IMR-90 (cell line): ENCODE measurements at regions not wholly inside any gene's neighbourhood (a gene's known extent, or its start where the extent isn't known, plus 50 kb on each side); places are given as distances from the start of the nearest gene placed in this dataset.

Experiments
- ATAC-seq: fragments of 200-7000 bp; cut with Tn5 transposase; 2 replicates; pipeline ENCODE4 v1.9.1; 2020; ENCODE audit warnings: low read depth, mild to moderate bottlenecking, moderate library complexity
- BruUV-seq: library from RNA; stranded (reverse); fragments of 400-500 nt; replicated peaks from 2 replicates; lab custom pipeline; 2021; lab: Mats Ljungman, UMichigan
- CTCF ChIA-PET: fragments of 300-600 bp; formaldehyde crosslinking; extraction: SDS; loops from one replicate; lab custom pipeline; 2021; ENCODE audit warnings: antibody characterized with exemption; lab: Yijun Ruan, JAX
- POLR2A ChIA-PET: fragments of 300-600 bp; sonication (Branson Sonifier 250); formaldehyde crosslinking; loops from one replicate; lab custom pipeline; 2022; ENCODE audit warnings: antibody characterized with exemption; ENCODE audit not compliant: unreplicated experiment; lab: Charles Lee
- DNase-seq: peaks from one replicate; pipeline ENCODE4 v3.0.0; 2013
- H2AFZ ChIP-seq: replicated peaks from 2 replicates; pipeline ENCODE3; 2013; ENCODE audit warnings: low read length, mild to moderate bottlenecking; ENCODE audit not compliant: poor library complexity
- H2AK5ac ChIP-seq: 2 replicates; pipeline ENCODE4 v1.6.1; 2013; ENCODE audit warnings: low read depth, low read length, inconsistent platforms
- H2AK9ac ChIP-seq: replicated peaks from 2 replicates; pipeline ENCODE3; 2013; ENCODE audit warnings: mild to moderate bottlenecking, low read depth, low read length, moderate library complexity; ENCODE audit not compliant: poor library complexity
- H2BK120ac ChIP-seq: 2 replicates; pipeline ENCODE4 v1.6.1; 2013; ENCODE audit warnings: low read depth, low read length, inconsistent platforms
- H2BK15ac ChIP-seq: 3 replicates; pipeline ENCODE4 v1.6.1; 2013; ENCODE audit warnings: low read depth, low read length, inconsistent platforms
- H2BK20ac ChIP-seq: 2 replicates; pipeline ENCODE4 v1.6.1; 2013; ENCODE audit warnings: low read depth, mild to moderate bottlenecking, inconsistent platforms, low read length, moderate library complexity
- H2BK5ac ChIP-seq: 2 replicates; pipeline ENCODE4 v1.6.1; 2013; ENCODE audit warnings: mild to moderate bottlenecking, low read depth, low read length, inconsistent platforms; ENCODE audit not compliant: poor library complexity, severe bottlenecking
- H3K14ac ChIP-seq: replicated peaks from 2 replicates; pipeline ENCODE4 v1.6.1; 2013; ENCODE audit warnings: low read depth, low read length, inconsistent platforms
- H3K18ac ChIP-seq: 2 replicates; pipeline ENCODE4 v1.6.1; 2013; ENCODE audit warnings: low read depth, low read length, control low read depth
- H3K23ac ChIP-seq: 2 replicates; pipeline ENCODE4 v1.6.1; 2013; ENCODE audit warnings: low read depth, low read length, inconsistent platforms
- H3K27ac ChIP-seq: 2 replicates; pipeline ENCODE4 v1.5.1; 2013; ENCODE audit warnings: mild to moderate bottlenecking, control low read depth, low read length; ENCODE audit not compliant: insufficient read depth
- H3K27me3 ChIP-seq: 2 replicates; pipeline ENCODE4 v1.6.1; 2013; ENCODE audit warnings: low read length; ENCODE audit not compliant: control insufficient read depth, insufficient read depth
- H3K36me3 ChIP-seq: 2 replicates; pipeline ENCODE4 v1.6.1; 2013; ENCODE audit warnings: low read length, mixed read lengths; ENCODE audit not compliant: control insufficient read depth, insufficient read depth
- H3K4ac ChIP-seq: 2 replicates; pipeline ENCODE4 v1.6.1; 2013; ENCODE audit warnings: low read depth, low read length, inconsistent platforms
- H3K4me1 ChIP-seq: 2 replicates; pipeline ENCODE4 v1.6.1; 2013; ENCODE audit warnings: low read length, mixed read lengths; ENCODE audit not compliant: control insufficient read depth, insufficient read depth
- H3K4me2 ChIP-seq: 2 replicates; pipeline ENCODE4 v1.6.1; 2013; ENCODE audit warnings: low read depth, mild to moderate bottlenecking, control low read depth, low read length, moderate library complexity
- H3K4me3 ChIP-seq: 2 replicates; pipeline ENCODE4 v1.5.1; 2013; ENCODE audit warnings: low read depth, mild to moderate bottlenecking, control low read depth, low read length, moderate library complexity; ENCODE audit not compliant: insufficient read depth
- H3K56ac ChIP-seq: 2 replicates; pipeline ENCODE4 v1.6.1; 2013; ENCODE audit warnings: low read length, inconsistent platforms; ENCODE audit not compliant: insufficient read depth; ENCODE audit errors: extremely low read depth
- H3K79me1 ChIP-seq, 2 experiments: 2 replicates each; pipeline ENCODE4 v1.6.1; 2013; ENCODE audit warnings: low read length in 2 of 2, inconsistent platforms in 1 of 2, low read depth in 1 of 2
- H3K9ac ChIP-seq: 2 replicates; pipeline ENCODE4 v1.6.1; 2013; ENCODE audit warnings: low read depth, low read length, control low read depth
- H3K9me1 ChIP-seq: 2 replicates; pipeline ENCODE4 v1.6.1; 2013; ENCODE audit warnings: low read length, inconsistent platforms; ENCODE audit not compliant: insufficient read depth
- H3K9me3 ChIP-seq: 2 replicates; pipeline ENCODE4 v1.6.1; 2013; ENCODE audit warnings: low read length; ENCODE audit not compliant: control insufficient read depth, insufficient read depth
- H4K20me1 ChIP-seq: 2 replicates; pipeline ENCODE4 v1.6.1; 2013; ENCODE audit warnings: low read length, inconsistent platforms; ENCODE audit not compliant: insufficient read depth
- H4K5ac ChIP-seq: 2 replicates; pipeline ENCODE4 v1.6.1; 2013; ENCODE audit warnings: mild to moderate bottlenecking, low read depth, low read length, control low read depth
- H4K8ac ChIP-seq, 2 experiments: 2 replicates each; pipeline ENCODE4 v1.6.1; 2013; ENCODE audit warnings: low read depth in 2 of 2, low read length in 2 of 2, control low read depth in 1 of 2, inconsistent platforms in 1 of 2
- H4K91ac ChIP-seq: 2 replicates; pipeline ENCODE4 v1.6.1; 2013; ENCODE audit warnings: low read depth, low read length, inconsistent platforms; ENCODE audit not compliant: insufficient read depth
- BHLHE40 ChIP-seq: fragments of 150-350 bp; IDR thresholded peaks from 2 replicates; pipeline ENCODE4 v1.6.1; 2016; ENCODE audit warnings: mild to moderate bottlenecking, low read depth, low read length
- ELK1 ChIP-seq: fragments of 150-350 bp; IDR thresholded peaks from 2 replicates; pipeline ENCODE4 v1.6.1; 2016; ENCODE audit warnings: low read depth, mild to moderate bottlenecking, low read length, moderate library complexity, borderline replicate concordance
- MAFK ChIP-seq: IDR thresholded peaks from 2 replicates; pipeline ENCODE4 v1.6.1; 2012; ENCODE audit warnings: low read depth, low read length, improper control_type of control experiment
- RFX5 ChIP-seq: IDR thresholded peaks from 2 replicates; pipeline ENCODE4 v1.8.0; 2012; ENCODE audit warnings: low read depth, mild to moderate bottlenecking, low read length, moderate library complexity
- WGBS, 2 experiments: methylation state at CpG; one replicate each; pipeline versions ENCODE4 v1.1.5 to v1.1.7; 2013; ENCODE audit warnings: missing lambda C conversion rate in 2 of 2; ENCODE audit not compliant: insufficient read length in 1 of 2; ENCODE audit errors: extremely low coverage in 2 of 2; 5-methylcytosine and 5-hydroxymethylcytosine counted together
- dilution Hi-C: fragments of 300-500 bp; cut with HindIII; formaldehyde crosslinking; loops from one replicate; pipeline ENCODE4 v1.14.3; 2018; ENCODE audit warnings: low sequenced_read_pairs; ENCODE audit not compliant: unreplicated experiment
- in situ Hi-C: fragments of 300-500 bp; cut with MboI; formaldehyde crosslinking; loops from 3 replicates; pipeline ENCODE4 v1.14.3; 2019; ENCODE audit warnings: low sequenced_read_pairs, inconsistent platforms, mixed read lengths
- intact Hi-C: fragments of 100-400 bp; cut with micrococcal nuclease; formaldehyde crosslinking; loops from 2 replicates; pipeline ENCODE4 v1.10.0; 2022
- TF ChIP-seq, protein P1 (sequence below): fragments of 150-350 bp; IDR thresholded peaks from 2 replicates; pipeline ENCODE4 v1.6.1; 2017; ENCODE audit warnings: mild to moderate bottlenecking, antibody characterized with exemption, low read length, low read depth

DNA sequence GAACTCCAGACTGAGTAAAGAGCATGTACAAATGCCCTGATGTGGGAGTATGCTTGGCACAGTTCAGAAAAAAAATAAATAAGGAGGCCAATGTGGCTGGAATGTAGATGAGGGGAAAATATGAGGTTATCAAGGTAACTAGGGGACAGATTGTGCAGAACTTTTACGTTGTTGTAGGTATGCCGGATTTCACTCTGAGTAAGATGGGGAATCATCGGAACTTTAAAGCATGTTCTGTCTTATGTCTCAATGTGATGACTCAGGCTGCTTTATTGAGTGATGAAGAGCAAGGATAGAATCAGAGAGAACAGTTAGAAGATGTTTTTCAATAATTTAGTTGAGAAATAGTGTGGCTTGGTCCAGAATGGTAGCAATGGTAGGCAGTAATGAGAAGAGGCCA lies 130.4 kb downstream of the C11orf87 start:
- H3K9ac ChIP-seq = no peak overlapping the region
- H2AK5ac ChIP-seq = no peak overlapping the region
- peak overlapping the region; percentile 73 for H2BK120ac ChIP-seq
- H3K36me3 ChIP-seq = no peaks in the 10 kb centered on the region
- dilution Hi-C loops (no loop called here), in situ Hi-C loops (no loop called here), intact Hi-C loops (loop anchor here (5.0 to 10.0 kb wide), 2 partner anchors 120 to 828 kb away; no protein-coding TSS in a partner anchor)
- 80% methylated on average over 1 of the region's 3 CpGs; no CpG with 5 or more reads in 1 of the 2 experiments for WGBS, 2 experiments
- no peak overlapping the region for H3K27ac ChIP-seq
- peak overlapping the region in 1 of 2 experiments; percentile 54; a peak in 2 of 4 replicates for H4K8ac ChIP-seq
- no peak overlapping the region for H3K56ac ChIP-seq
- H3K4ac ChIP-seq = peak overlapping the region; percentile 39; the same call in 1 of the 2 replicates
- H2BK5ac ChIP-seq = peak overlapping the region; percentile 11
- no peaks in the 10 kb centered on the region for H3K9me1 ChIP-seq
- H2AK9ac ChIP-seq = no peak overlapping the region
- CTCF ChIA-PET = no interaction called here
- H3K4me1 ChIP-seq = peaks cover under 1% of the 10 kb centered on the region; the same call in 1 of the 2 replicates
- H3K4me3 ChIP-seq = no peak overlapping the region
- peak; percentile 46 for ATAC-seq
- BruUV-seq = no TSS peak
- H3K9me3 ChIP-seq = no peaks in the 10 kb centered on the region
- H4K91ac ChIP-seq = no peak overlapping the region
- TF ChIP-seq BHLHE40 = no peak
- TF ChIP-seq MAFK = no peak
- no peak for TF ChIP-seq ELK1
- no peak for TF ChIP-seq RFX5
- TF ChIP-seq, protein P1, sequence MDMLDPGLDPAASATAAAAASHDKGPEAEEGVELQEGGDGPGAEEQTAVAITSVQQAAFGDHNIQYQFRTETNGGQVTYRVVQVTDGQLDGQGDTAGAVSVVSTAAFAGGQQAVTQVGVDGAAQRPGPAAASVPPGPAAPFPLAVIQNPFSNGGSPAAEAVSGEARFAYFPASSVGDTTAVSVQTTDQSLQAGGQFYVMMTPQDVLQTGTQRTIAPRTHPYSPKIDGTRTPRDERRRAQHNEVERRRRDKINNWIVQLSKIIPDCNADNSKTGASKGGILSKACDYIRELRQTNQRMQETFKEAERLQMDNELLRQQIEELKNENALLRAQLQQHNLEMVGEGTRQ = no peak
- no peak for DNase-seq
- 0 out of 3 replicates have a peak overlapping the region, but pooled peaks have one; percentile 31 for H2BK15ac ChIP-seq
- H3K14ac ChIP-seq = no peak overlapping the region
- POLR2A ChIA-PET = no interaction called here
- no peaks in the 10 kb centered on the region for H4K20me1 ChIP-seq
- H3K18ac ChIP-seq = no peak overlapping the region
- H4K5ac ChIP-seq = peak overlapping the region; percentile 59; the same call in 1 of the 2 replicates
- no peak overlapping the region for H3K23ac ChIP-seq
- H2BK20ac ChIP-seq = peak overlapping the region; percentile 2; the same call in 1 of the 2 replicates
- no peak overlapping the region for H2AFZ ChIP-seq
- peak overlapping the region; percentile 12; the same call in 1 of the 2 replicates for H3K4me2 ChIP-seq
- no peaks in the 10 kb centered on the region for H3K27me3 ChIP-seq
- no peaks in the 10 kb centered on the region for H3K79me1 ChIP-seq
